ENCODE measurements at regions not wholly inside any gene's neighbourhood (a gene's known extent, or its start where the extent isn't known, plus 50 kb on each side); places are given as distances from the start of the nearest gene placed in this dataset.

DNA sequence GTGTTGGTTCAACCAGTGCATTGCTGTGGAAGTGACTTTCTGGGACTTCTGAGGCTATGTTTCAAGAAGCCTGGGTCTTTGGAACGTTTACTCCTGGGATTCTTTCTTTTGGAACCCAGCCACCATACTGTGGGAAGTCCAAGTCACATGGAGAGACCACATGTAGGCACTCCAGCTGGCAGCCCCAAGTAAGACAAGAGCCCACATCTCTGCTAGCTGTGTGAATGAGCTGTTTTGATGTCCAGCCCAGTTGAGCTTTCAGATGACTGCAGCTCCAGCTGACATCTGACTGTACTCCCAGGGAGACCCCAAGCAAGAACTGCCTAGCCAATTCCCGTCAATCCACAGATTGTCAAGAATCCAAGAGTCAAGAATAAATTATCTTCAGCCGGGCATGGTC is 60.1 kb upstream of the SPATA31D4 start:
- no peak for TF ChIP-seq EZH2phosphoT487 (IDR thresholded peaks at IDR 0.05; ENCODE audit: insufficient read depth, low read depth)
- no peak for TF ChIP-seq EZH2 (IDR thresholded peaks at IDR 0.05; ENCODE audit: insufficient read depth, poor library complexity, severe bottlenecking)

All from GM23248 (cell line).